Inferior parietal cortex (tissue), 1 donor: ENCODE measurements at regions not wholly inside any gene's neighbourhood (a gene's known extent, or its start where the extent isn't known, plus 50 kb on each side); places are given as distances from the start of the nearest gene placed in this dataset.

Experiments
- DNase-seq: peaks from one replicate; pipeline ENCODE4 v3.0.0-alpha.2; 2016; ENCODE audit errors: extremely low spot score

DNA sequence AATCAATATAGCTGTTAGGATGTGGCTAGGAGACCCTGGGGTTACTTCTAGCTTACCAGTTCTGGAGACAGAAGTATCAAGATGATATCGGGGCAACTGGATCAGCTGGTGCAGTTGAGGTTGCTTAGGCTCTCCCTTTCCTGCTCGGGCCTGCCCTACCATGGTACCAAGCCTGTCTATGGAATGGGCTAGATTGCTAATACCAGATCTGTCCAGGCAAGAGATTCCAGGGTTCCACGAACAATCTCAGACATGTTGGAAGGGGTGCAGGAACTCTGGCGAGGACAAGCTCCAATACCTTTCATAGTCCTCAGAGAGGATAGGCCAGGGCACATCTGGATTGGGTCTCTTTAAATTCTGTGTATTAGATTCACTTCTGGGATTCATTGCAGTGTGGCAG is 53.8 kb downstream of the ADM start:
- DNase-seq = no peak

GRCh38 chr11:10359171-10359570 is 54.3 kb downstream of the ADM start:
- no peak for DNase-seq

- DNase-seq = no peak
Observed at GRCh38 chr11:10360835-10361234, 56.0 kb downstream of the ADM start.

DNA sequence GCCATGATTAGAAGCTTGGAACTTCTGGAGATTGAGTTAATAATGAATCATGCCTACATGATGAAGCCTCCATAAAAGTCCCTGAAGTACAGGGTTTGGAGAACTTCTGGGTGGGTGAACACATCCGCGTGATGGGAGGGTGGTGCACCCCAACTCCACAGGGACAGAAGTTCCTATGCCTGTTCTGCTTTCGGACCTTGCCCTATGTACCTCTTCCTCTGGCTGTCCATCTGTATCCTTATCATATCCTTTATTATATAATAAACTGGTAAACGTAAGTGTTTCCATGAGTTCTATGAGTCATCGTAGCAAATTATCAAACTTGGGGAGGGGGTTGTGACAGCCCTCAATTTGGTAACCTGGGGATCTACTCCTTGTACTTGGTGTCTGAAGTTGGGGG is 60.2 kb downstream of the ADM start:
- no peak for DNase-seq

DNA sequence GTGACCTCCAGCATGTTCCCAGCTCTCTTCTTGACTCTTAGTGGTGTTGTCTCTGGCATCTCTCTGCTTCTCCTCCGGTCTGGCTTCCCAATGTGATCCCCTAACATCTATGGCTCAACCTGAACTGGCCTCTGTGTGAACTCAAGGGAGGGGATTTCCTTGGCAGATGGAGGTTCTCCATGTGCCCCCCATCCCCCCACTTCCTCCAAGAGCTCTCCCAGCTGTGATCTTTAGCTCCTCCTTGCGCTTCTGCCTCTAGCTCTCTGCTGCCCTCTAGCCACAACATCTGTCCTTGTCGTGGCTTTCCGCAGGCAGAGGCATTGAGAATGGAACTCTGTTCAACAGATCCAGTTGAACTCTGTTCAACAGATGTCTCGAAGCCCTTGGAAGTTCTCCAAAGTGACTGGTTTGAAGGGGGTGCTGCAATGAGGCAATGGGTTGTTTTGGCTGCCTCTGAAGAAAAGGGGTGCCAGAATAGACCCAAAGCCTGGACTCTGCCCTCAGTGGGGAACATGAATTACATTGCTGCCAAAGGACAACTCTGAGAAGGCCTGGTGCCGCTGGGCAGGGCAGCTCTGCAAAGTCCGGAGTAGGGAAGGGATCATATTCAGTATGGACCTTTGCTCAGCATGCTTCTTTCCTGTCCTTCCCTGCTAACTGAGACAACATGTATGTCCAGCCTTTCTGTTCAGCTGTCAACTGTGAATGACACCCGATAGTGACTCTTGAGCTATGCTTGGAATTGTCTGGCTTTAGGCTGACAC is 61.9 kb downstream of the ADM start:
- peak; percentile 67 for DNase-seq

- no peak for DNase-seq
Observed at GRCh38 chr11:10371926-10372641, 67.2 kb downstream of the ADM start.

DNA sequence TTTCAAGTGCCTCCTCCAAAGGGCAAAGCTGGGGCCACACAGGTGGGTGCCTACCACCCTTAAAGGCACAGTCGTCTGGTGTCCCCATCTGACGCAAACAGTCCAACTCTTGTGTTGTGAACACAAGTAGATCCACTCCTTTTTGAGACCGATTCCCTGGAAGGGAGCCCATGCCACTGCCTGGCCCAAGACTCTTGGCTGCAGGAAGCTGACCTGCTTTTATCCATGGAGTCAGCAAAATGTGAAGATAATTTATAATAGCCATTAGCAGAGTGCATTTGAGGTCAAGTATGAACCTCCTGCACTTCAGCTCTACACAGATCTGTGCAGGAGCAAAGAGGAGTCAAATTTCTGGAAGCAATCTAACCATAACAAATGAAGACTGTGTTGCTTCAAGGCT is 68.5 kb downstream of the ADM start:
- DNase-seq = no peak

DNA sequence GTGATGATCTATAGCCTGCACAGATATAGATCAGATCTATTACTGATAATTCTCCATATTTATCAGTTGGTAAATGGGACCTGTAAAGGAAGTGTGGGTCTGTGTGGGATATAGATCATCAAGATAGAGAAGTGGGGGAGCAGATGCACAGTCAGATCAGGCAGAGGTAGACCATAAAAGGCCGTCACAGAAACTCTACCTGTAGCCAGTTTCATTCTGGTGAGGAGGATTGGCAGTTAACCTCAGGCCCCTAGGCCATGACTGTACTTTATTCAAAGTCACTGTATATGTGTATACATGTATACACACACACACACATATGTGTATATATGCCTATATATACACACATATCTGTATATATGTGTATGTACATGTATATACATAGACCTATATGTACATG is 69.1 kb downstream of the ADM start:
- no peak for DNase-seq

DNA sequence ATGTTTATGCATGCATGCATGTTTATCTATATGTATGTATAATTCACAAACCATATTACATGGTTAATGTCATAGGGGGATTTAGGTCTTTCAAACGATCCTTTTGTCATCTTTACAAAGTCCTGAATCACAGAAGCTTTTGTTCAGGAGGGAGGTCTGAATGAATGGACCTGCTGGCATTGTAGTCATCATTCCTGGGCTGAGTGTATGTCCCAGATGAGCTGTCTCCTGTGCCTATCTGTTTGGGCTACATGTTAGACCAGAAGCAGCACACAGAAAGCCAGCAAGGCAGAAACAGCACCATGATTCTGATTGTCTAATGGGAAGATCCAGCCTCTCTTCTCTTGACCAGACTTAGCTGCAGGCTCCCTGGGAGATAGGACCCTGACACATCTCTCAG is 69.5 kb downstream of the ADM start:
- DNase-seq = no peak

GRCh38 chr11:10375280-10375971 is 70.6 kb downstream of the ADM start:
- no peak for DNase-seq

- DNase-seq = no peak
Observed at GRCh38 chr11:10376061-10376460, 71.2 kb downstream of the ADM start.

DNA sequence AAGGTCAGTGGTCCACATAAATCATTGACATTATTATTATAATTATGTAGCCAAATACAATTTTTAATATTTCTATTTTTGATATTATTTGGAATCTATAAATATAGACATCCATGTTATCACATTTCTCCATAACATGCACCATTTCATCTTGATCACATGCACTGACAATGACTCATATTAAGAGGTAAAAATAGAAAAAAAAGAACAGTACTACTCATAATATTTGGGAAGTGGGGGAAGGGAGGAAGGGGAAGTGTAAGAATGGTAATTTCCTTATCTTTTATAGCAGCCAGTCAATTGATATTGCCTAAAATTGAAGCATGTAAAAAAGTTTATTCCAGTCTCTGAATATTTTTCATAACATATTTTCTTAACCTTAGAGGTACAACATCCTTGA is 72.3 kb downstream of the ADM start:
- DNase-seq = no peak

DNA sequence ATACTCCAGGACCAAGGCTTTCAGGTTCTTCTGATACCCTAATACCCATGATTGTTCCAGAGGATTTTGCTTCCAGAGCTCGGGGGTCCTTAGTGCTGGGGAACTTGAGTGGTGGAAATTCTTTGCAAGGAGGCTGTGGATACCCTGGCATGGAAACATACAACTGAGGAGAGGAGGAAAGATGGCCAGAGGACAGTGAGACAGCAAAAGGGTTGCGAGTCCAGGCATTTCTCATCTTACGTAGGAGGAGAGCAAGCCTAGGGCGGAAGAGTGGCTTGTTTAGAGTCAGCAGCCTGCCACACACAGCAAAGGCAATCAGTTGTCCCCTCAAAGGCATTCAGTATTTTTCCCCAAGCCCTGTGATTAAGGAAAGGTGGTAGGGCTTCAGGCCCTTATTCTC is 73.5 kb downstream of the ADM start:
- no peak for DNase-seq

GRCh38 chr11:10379022-10379421 is 74.1 kb downstream of the ADM start:
- DNase-seq = no peak

- no peak for DNase-seq
Observed at GRCh38 chr11:10379426-10379825, 74.6 kb downstream of the ADM start.

DNA sequence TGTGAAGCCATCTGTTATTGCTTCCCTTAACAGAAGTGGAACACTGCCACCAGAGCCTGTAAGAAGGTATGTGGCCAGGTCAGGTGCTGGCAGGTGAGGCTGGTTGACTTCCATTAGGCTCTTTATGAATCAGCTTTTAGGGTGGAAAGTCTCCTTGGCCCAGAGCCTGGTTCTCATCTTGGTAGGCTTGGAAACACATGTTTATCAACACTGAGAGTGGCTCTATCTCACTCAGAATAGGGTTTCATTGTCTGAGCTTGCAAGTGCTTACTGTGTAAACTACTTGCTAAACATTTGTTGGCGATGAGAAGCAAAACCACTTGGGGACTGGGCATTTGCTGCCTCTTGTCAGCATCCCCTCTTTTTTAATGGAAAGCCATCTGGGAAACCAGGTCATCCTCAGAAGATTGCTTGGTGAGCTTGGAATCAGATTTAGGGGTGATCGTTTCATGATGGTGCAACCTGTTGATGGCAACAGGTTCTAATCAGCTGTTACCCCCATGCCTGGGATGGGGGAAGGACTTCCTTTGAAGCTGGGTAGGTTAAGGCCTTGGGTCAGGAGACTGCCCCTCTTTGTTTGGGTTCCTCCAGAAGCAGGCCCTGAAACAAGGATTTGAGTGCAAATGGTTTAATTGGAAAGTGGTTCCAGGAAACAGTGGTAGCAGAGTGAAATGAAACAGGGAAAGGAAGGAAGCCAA is 75.0 kb upstream of the AMPD3 start:
- DNase-seq = no peak

- no peak for DNase-seq
Observed at GRCh38 chr11:10380921-10381320, 74.1 kb upstream of the AMPD3 start.

GRCh38 chr11:10381736-10382135 is 73.3 kb upstream of the AMPD3 start:
- DNase-seq = no peak

GRCh38 chr11:10382518-10382917 is 72.5 kb upstream of the AMPD3 start:
- no peak for DNase-seq

- no peak for DNase-seq
Observed at GRCh38 chr11:10385696-10386095, 69.4 kb upstream of the AMPD3 start.

DNA sequence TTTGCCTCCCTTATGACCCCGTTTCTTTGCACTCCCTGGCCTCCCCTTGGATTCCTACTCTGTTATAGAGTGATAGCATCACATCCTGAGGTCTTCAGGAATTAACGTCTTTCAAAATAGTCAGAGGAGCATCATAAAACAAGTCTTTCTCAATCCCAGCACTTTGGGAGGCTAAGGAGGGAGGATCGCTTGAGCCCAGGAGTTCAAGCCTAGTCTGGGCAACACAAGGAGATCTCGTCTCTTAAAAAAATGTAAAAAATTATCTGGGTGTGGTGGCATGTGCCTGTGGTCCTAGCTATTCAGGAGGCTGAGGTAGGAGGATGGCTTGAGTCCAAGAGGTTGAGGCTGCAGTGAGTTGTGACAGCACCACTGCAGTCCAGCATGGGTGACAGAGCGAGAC is 68.7 kb upstream of the AMPD3 start:
- no peak for DNase-seq

GRCh38 chr11:10386861-10387205 is 68.2 kb upstream of the AMPD3 start:
- no peak for DNase-seq
